ENCODE measurements at regions not wholly inside any gene's neighbourhood (a gene's known extent, or its start where the extent isn't known, plus 50 kb on each side); places are given as distances from the start of the nearest gene placed in this dataset.

DNA sequence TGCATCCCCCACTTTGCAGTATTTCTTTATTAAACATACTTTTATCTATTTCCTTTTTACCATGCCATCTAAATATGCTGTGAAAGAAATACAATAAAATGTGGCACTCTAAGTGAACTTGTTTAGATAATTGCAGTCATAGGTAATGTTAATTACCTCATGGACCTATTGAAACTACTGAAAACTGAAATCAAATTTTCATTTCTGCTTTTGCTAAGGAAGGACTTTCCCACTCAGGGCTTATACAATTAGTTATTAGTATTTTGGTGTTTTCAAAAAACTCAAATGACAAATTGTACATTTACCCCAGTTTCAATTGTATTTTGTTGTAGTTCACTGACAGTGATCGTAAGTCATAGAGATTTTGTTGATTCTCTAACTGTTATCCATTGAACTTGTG, 88.4 kb downstream of the ID4 start:
- Histone ChIP-seq H3K27ac (ENCODE audit: low read depth, low read length) (no peak overlapping the region), H3K9me2 (replicated peaks; ENCODE audit: control insufficient read depth, low read length) (no peaks in the 10 kb centered on the region), H3K4me1 (ENCODE audit: control insufficient read depth, low read length) (no peaks in the 10 kb centered on the region), H4K20me1 (ENCODE audit: control insufficient read depth, insufficient read depth, low read depth, low read length) (no peaks in the 10 kb centered on the region), H3F3A (ENCODE audit: control insufficient read depth, insufficient read depth) (no peaks in the 10 kb centered on the region), H3K36me3 (ENCODE audit: control insufficient read depth, low read length) (no peaks in the 10 kb centered on the region), H3K9me3 (ENCODE audit: control insufficient read depth, insufficient read depth, low read length) (no peaks in the 10 kb centered on the region), H3K4me2 (ENCODE audit: low read length) (no peak overlapping the region), H3K79me2 (ENCODE audit: control insufficient read depth, low read length) (no peaks in the 10 kb centered on the region), H3K27me3 (ENCODE audit: control insufficient read depth, low read length) (no peaks in the 10 kb centered on the region), H3K4me3 (ENCODE audit: low read length) (no peak overlapping the region)
- TF ChIP-seq CTCF (IDR thresholded peaks at IDR 0.05; ENCODE audit: low read depth, low read length, poor library complexity, severe bottlenecking) (no peak), EZH2phosphoT487 (IDR thresholded peaks at IDR 0.05; ENCODE audit: borderline replicate concordance, low read length) (no peak)

DNA sequence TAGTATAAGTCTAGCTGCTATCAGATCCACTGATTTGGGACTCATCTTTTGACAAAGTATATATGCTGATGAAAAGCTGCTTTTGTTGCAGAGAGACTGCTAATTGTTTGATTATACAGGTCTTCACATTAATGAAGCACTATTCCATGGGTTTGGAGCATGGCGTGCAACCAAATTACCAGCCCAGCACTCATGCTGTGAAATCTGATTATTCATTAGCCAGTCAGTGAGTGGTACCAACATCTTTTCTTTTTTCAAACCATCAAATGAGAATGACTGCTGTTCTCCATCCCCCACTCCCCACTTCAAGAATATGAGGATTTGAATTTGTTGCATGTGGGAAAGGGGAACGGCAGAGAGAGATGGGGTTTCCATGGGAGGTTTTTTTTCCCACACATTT, 91.3 kb downstream of the ID4 start:
- no peaks in the 10 kb centered on the region for H3K4me1 ChIP-seq (ENCODE audit: control insufficient read depth, low read length)
- no peaks in the 10 kb centered on the region for H3K9me2 ChIP-seq (replicated peaks; ENCODE audit: control insufficient read depth, low read length)
- H3K9me3 ChIP-seq (ENCODE audit: control insufficient read depth, insufficient read depth, low read length), result no peaks in the 10 kb centered on the region
- no peaks in the 10 kb centered on the region for H3K27me3 ChIP-seq (ENCODE audit: control insufficient read depth, low read length)
- H3K36me3 ChIP-seq (ENCODE audit: control insufficient read depth, low read length), result no peaks in the 10 kb centered on the region
- H3K27ac ChIP-seq (ENCODE audit: low read depth, low read length), result no peak overlapping the region
- no peaks in the 10 kb centered on the region for H3K79me2 ChIP-seq (ENCODE audit: control insufficient read depth, low read length)
- H3F3A ChIP-seq (ENCODE audit: control insufficient read depth, insufficient read depth), result no peaks in the 10 kb centered on the region
- H3K4me2 ChIP-seq (ENCODE audit: low read length), result no peak overlapping the region
- TF ChIP-seq CTCF (IDR thresholded peaks at IDR 0.05; ENCODE audit: low read depth, low read length, poor library complexity, severe bottlenecking), result no peak
- TF ChIP-seq EZH2phosphoT487 (IDR thresholded peaks at IDR 0.05; ENCODE audit: borderline replicate concordance, low read length), result no peak
- H4K20me1 ChIP-seq (ENCODE audit: control insufficient read depth, insufficient read depth, low read depth, low read length), result no peaks in the 10 kb centered on the region
- no peak overlapping the region for H3K4me3 ChIP-seq (ENCODE audit: low read length)

GRCh38 chr6:19929312-19929711, 92.1 kb downstream of the ID4 start:
- Histone ChIP-seq H3K79me2 (ENCODE audit: control insufficient read depth, low read length) (no peaks in the 10 kb centered on the region), H3K4me2 (ENCODE audit: low read length) (no peak overlapping the region), H3K27ac (ENCODE audit: low read depth, low read length) (no peak overlapping the region), H3K4me1 (ENCODE audit: control insufficient read depth, low read length) (no peaks in the 10 kb centered on the region), H4K20me1 (ENCODE audit: control insufficient read depth, insufficient read depth, low read depth, low read length) (no peaks in the 10 kb centered on the region), H3K36me3 (ENCODE audit: control insufficient read depth, low read length) (no peaks in the 10 kb centered on the region), H3K27me3 (ENCODE audit: control insufficient read depth, low read length) (no peaks in the 10 kb centered on the region), H3K9me3 (ENCODE audit: control insufficient read depth, insufficient read depth, low read length) (no peaks in the 10 kb centered on the region), H3F3A (ENCODE audit: control insufficient read depth, insufficient read depth) (no peaks in the 10 kb centered on the region), H3K9me2 (replicated peaks; ENCODE audit: control insufficient read depth, low read length) (no peaks in the 10 kb centered on the region), H3K4me3 (ENCODE audit: low read length) (no peak overlapping the region)
- TF ChIP-seq EZH2phosphoT487 (IDR thresholded peaks at IDR 0.05; ENCODE audit: borderline replicate concordance, low read length) (no peak), CTCF (IDR thresholded peaks at IDR 0.05; ENCODE audit: low read depth, low read length, poor library complexity, severe bottlenecking) (no peak)

Data from DOHH2 (cell line).